Small intestine (tissue), 7 donors: ENCODE measurements at regions not wholly inside any gene's neighbourhood (a gene's known extent, or its start where the extent isn't known, plus 50 kb on each side); places are given as distances from the start of the nearest gene placed in this dataset.

Source experiments
- DNase-seq, 2 donors: peaks; one replicate each; pipeline versions ENCODE4 v3.0.0 to v3.0.0-alpha.2; 2013
- FAIRE-seq: peaks from 2 replicates; lab custom pipeline; 2012; peaks lifted over from hg19 to GRCh38; lab: Jason Lieb, UNC
- H3K27ac ChIP-seq, 3 donors: one replicate each; pipeline ENCODE4 v1.5.1; 2013; ENCODE audit warnings: low read length in 2 of 3, mild to moderate bottlenecking in 2 of 3, control low read depth in 1 of 3, inconsistent platforms in 1 of 3, low read depth in 1 of 3, moderate library complexity in 1 of 3
- H3K27me3 ChIP-seq, 3 donors: one replicate each; pipeline ENCODE4 v1.6.1; 2013; ENCODE audit warnings: low read length in 3 of 3, inconsistent platforms in 1 of 3; ENCODE audit not compliant: control insufficient read depth in 3 of 3, insufficient read depth in 3 of 3
- H3K36me3 ChIP-seq, 3 donors: one replicate each; pipeline ENCODE4 v1.6.1; 2013; ENCODE audit warnings: low read length in 3 of 3, inconsistent platforms in 1 of 3, low read depth in 1 of 3, mild to moderate bottlenecking in 1 of 3, moderate library complexity in 1 of 3; ENCODE audit not compliant: control insufficient read depth in 3 of 3, insufficient read depth in 2 of 3
- H3K4me1 ChIP-seq, 3 donors: one replicate each; pipeline ENCODE4 v1.6.1; 2013; ENCODE audit warnings: low read length in 2 of 3, inconsistent platforms in 1 of 3, low read depth in 1 of 3, mild to moderate bottlenecking in 1 of 3, moderate library complexity in 1 of 3; ENCODE audit not compliant: control insufficient read depth in 3 of 3, insufficient read depth in 2 of 3
- H3K4me3 ChIP-seq, 3 donors: one replicate each; pipeline ENCODE4 v1.5.1; 2013; ENCODE audit warnings: low read length in 3 of 3, control low read depth in 1 of 3, inconsistent platforms in 1 of 3, low read depth in 1 of 3, mild to moderate bottlenecking in 1 of 3, moderate library complexity in 1 of 3
- H3K9me3 ChIP-seq, 2 donors: one replicate each; pipeline ENCODE4 v1.6.1; 2013; ENCODE audit warnings: low read depth in 1 of 2, low read length in 1 of 2; ENCODE audit not compliant: control insufficient read depth in 2 of 2, insufficient read depth in 1 of 2
- WGBS, 3 donors: extraction: QIAGEN DNeasy Blood & Tissue Kit; methylation state at CpG; one replicate each; pipeline ENCODE4 v1.1.7; 2013; 5-methylcytosine and 5-hydroxymethylcytosine counted together
- donor health status: healthy with polysubstance abuse.
- donor health status: control.
- donor health status: control.
- donor health status: Bipolar disorder and iron deficiency.
- donor health status: healthy.

DNA sequence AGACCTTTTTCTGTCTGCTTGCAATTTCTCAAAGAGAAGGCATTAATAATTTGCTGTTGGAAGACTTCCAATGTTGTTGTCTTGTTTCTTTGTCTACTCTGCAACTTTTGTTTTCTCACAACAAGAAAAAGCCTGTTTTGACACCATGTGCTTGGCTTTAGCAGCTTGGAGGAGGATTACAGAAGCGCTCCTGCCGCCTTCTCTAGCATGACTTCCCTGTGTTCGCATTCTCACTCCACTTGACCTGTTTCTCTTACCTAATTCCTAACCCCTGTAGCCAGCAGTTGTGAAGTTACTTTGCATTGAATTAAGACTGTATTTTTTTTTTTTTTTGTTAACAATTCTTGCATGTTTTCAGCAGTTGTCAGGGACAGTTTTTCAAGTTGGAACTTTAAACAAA is 235.3 kb upstream of the GOLIM4 start:
- Histone ChIP-seq H3K36me3 (no peaks in the 10 kb centered on the region), H3K9me3 (no peaks in the 10 kb centered on the region), H3K27ac (no peak overlapping the region), H3K4me1 (no peaks in the 10 kb centered on the region), H3K4me3 (no peak overlapping the region), H3K27me3 (no peaks in the 10 kb centered on the region)
- WGBS, 3 donors = 93 to 98% (median 96%) methylated on average over 3 of the region's 3 CpGs
- DNase-seq = no peak
- no peak for FAIRE-seq

DNA sequence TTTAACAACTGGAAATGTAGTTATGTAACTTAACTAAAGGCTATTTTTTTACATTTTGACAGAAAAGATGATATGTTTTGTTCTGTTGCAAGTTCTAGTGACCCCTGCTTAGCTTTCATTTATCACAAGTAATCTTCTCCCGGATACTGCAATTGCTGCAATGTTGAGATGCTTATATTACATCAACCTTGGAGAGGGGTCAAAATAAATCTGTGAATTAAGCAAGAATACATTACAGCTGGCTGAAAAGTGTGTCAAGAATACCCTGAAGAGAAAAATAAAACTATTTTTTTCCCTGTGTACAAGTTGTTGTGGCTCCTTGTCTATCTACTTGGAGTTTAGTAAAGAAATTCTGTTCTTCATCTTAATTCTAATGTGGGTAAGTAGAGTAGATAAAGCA is 232.1 kb upstream of the GOLIM4 start:
- no peak overlapping the region for H3K4me3 ChIP-seq
- DNase-seq (no peak), FAIRE-seq (no peak)
- 59 to 81% (median 70%) methylated on average over 1 of the region's 1 CpG for WGBS, 3 donors
- no peaks in the 10 kb centered on the region for H3K27me3 ChIP-seq
- H3K27ac ChIP-seq = no peak overlapping the region
- H3K36me3 ChIP-seq = no peaks in the 10 kb centered on the region
- H3K4me1 ChIP-seq = no peaks in the 10 kb centered on the region
- H3K9me3 ChIP-seq = no peaks in the 10 kb centered on the region

DNA sequence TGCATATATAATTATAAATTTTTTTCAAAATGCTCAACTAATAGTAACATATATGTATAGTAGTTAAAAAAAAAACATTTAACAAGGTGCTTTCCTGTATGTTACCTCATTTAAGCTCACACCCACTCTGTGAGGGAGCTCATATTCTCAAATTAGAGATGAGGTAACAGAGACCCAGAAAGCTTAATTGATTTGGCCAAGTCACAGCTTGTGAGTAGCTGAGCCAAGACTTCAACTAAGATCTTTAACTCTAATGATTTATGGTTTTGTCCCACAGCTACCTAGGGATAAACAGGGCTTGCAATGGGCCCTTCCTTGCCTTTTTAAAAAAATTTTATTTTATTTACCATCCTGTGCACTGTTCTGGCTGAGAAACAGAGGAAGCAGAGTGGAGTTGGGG is 230.0 kb upstream of the GOLIM4 start:
- no peaks in the 10 kb centered on the region for H3K36me3 ChIP-seq
- H3K27me3 ChIP-seq = no peaks in the 10 kb centered on the region
- H3K9me3 ChIP-seq = no peaks in the 10 kb centered on the region
- H3K27ac ChIP-seq = no peak overlapping the region
- H3K4me3 ChIP-seq = no peak overlapping the region
- DNase-seq (no peak), FAIRE-seq (no peak)
- no peaks in the 10 kb centered on the region for H3K4me1 ChIP-seq

DNA sequence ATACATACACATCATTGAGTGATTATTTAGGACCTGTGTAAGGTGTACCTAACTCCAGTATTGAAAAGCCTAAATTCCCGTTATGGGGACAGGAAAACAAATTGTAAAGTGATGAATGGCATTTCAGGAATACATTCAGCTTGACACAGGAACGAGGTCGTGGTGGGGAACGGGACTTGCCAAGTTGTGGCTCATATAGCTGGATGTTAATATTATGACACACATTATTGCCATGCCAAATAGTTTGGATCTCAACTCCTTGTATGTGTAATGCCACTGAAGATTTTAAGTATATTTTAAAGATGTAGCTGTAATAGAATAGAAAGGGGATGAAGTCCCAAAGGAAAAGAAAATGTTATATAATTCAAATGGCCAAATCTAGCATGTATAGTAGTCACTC is 227.2 kb upstream of the GOLIM4 start:
- H3K4me1 ChIP-seq = no peaks in the 10 kb centered on the region
- no peak overlapping the region for H3K27ac ChIP-seq
- DNase-seq (no peak), FAIRE-seq (no peak)
- no peak overlapping the region for H3K4me3 ChIP-seq
- no peaks in the 10 kb centered on the region for H3K36me3 ChIP-seq
- H3K27me3 ChIP-seq = no peaks in the 10 kb centered on the region
- 55 to 64% (median 55%) methylated on average over 4 of the region's 4 CpGs for WGBS, 3 donors
- no peaks in the 10 kb centered on the region for H3K9me3 ChIP-seq

DNA sequence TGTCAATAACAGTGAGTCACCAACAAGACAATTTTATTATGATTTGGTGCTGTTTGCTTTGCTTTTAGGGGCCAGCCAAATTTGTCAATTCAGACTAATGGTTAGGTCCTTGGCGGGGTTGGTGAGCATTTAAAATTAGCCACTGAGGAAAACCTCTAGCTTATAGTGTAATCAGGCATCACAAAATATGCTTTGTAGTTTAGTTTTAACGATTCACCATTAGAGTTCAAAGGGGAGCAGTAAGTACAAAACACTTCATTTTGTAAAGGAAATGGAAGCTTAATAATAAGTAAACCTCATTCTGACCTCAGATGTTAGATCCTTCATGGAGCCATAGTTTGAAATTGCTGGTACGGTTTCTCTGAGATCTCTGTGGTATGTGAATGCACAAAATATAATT is 218.4 kb upstream of the GOLIM4 start:
- Histone ChIP-seq H3K36me3 (no peaks in the 10 kb centered on the region), H3K27me3 (no peaks in the 10 kb centered on the region), H3K4me1 (no peaks in the 10 kb centered on the region), H3K9me3 (no peaks in the 10 kb centered on the region), H3K27ac (no peak overlapping the region), H3K4me3 (no peak overlapping the region)
- 75 to 79% (median 78%) methylated on average over 3 of the region's 3 CpGs for WGBS, 3 donors
- no peak for DNase-seq
- no peak for FAIRE-seq

DNA sequence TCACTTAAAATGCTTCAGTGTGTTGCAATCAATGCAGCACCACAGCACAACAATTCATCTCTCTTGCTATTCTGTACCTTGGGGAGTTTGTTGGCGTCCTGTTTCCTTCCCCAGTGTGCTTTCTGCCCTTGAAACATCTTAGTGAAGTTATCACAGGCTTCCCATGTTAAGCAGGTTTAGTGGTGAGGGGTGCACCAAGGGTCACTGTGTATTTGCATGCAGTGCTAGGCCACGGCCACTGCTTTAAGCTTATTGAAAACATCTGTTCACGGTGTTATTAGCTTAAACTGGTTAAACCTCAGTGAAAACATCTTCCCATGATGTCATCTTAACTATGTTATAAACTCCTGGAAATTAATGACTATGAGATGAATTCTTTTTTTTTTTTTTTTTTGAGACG is 217.3 kb upstream of the GOLIM4 start:
- H3K4me1 ChIP-seq = no peaks in the 10 kb centered on the region
- H3K4me3 ChIP-seq = no peak overlapping the region
- H3K27ac ChIP-seq = no peak overlapping the region
- FAIRE-seq (no peak), DNase-seq (no peak)
- H3K9me3 ChIP-seq = no peaks in the 10 kb centered on the region
- WGBS, 3 donors = 63 to 75% (median 68%) methylated on average over 3 of the region's 4 CpGs
- H3K27me3 ChIP-seq = no peaks in the 10 kb centered on the region
- H3K36me3 ChIP-seq = no peaks in the 10 kb centered on the region

DNA sequence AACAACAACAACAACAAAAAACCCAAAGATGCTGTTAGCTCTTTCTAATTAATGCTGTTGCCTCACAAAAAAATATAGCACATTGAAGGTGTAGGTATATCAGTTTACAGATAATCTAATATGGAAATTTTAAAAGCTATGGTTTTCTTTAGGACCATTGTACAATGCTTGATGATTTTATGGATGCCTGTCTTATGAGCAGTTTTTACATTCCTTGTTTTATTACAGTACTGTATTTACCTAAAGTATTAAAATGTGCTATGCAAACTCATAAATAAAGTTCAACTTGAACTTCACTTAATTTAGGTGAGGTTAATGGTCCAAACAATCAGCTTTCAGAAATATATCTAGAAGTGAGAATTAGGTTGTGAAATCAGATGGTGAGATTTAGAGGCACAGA is 212.2 kb upstream of the GOLIM4 start:
- H3K9me3 ChIP-seq = peaks cover 0 to 5% of the 10 kb centered on the region in 2 donors
- no peaks in the 10 kb centered on the region for H3K36me3 ChIP-seq
- H3K4me1 ChIP-seq = no peaks in the 10 kb centered on the region
- DNase-seq (no peak), FAIRE-seq (no peak)
- H3K27me3 ChIP-seq = no peaks in the 10 kb centered on the region
- H3K4me3 ChIP-seq = no peak overlapping the region
- H3K27ac ChIP-seq = no peak overlapping the region

DNA sequence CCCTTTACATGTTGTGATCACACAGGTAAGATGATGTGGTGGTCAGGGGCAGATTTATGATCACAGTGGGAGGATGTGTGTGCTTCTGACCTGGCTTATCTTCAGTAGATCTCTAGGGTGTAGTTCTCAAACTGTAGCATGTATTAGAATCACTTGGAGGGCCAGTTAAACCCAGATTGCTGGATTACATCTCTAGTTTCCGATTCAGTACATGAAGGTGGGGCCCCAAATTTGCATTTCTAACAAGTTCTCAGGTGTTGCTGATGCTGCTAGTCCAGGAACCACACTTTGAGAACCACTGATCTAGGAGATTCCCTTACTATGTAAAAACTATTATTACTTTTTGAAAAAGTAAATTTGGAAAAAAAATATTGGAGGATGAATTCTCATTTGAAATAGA is 199.3 kb upstream of the GOLIM4 start:
- FAIRE-seq (no peak), DNase-seq (no peak)
- H3K27me3 ChIP-seq = no peaks in the 10 kb centered on the region
- H3K4me1 ChIP-seq = no peaks in the 10 kb centered on the region
- no peaks in the 10 kb centered on the region for H3K36me3 ChIP-seq
- no peak overlapping the region for H3K27ac ChIP-seq
- no peak overlapping the region for H3K4me3 ChIP-seq
- H3K9me3 ChIP-seq = no peaks in the 10 kb centered on the region
- 50 to 67% (median 56%) methylated on average over 1 of the region's 1 CpG for WGBS, 3 donors

DNA sequence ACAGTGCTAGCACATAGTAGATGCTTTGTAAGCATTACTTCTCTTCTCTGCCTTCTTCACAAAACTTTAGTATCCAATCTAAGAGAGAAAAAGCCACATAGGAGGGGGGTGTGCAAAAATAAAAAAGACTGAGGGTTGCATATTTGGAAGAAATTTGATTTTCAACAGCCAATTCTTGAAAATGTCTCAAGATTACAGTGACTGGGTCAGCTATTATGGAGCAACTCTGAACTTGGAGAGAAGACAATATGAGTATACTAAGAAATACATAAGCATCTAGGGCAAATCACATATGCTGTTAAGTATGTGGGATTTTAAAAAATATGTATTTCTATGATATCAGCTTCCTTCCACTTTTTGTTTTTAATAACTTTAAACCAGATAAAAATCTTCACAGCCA is 196.6 kb upstream of the GOLIM4 start:
- Histone ChIP-seq H3K4me1 (no peaks in the 10 kb centered on the region), H3K36me3 (no peaks in the 10 kb centered on the region), H3K27me3 (no peaks in the 10 kb centered on the region), H3K4me3 (no peak overlapping the region), H3K27ac (no peak overlapping the region), H3K9me3 (no peaks in the 10 kb centered on the region)
- FAIRE-seq = no peak
- no peak for DNase-seq
